ENCODE measurements at regions not wholly inside any gene's neighbourhood (a gene's known extent, or its start where the extent isn't known, plus 50 kb on each side); places are given as distances from the start of the nearest gene placed in this dataset.

DNA sequence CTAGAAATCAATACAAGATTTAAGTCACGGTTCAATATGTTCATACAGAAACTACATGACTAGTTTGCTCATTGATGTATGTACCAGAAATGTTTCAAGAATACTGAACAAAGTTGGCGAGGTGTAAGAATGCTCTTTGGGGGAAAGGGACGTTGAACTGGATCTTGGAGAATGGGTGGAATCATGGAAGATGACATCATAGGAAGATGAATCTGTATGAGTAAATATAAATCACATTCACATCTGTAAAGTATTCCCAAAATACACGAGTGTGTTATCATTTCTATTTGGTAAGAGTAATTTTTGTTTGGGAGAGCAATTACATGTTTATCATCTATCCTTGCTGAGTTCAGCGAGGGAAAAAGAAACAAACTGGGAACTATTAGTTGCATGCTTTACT lies 162.2 kb upstream of the TMTC1 start:
- TF ChIP-seq, protein P1, sequence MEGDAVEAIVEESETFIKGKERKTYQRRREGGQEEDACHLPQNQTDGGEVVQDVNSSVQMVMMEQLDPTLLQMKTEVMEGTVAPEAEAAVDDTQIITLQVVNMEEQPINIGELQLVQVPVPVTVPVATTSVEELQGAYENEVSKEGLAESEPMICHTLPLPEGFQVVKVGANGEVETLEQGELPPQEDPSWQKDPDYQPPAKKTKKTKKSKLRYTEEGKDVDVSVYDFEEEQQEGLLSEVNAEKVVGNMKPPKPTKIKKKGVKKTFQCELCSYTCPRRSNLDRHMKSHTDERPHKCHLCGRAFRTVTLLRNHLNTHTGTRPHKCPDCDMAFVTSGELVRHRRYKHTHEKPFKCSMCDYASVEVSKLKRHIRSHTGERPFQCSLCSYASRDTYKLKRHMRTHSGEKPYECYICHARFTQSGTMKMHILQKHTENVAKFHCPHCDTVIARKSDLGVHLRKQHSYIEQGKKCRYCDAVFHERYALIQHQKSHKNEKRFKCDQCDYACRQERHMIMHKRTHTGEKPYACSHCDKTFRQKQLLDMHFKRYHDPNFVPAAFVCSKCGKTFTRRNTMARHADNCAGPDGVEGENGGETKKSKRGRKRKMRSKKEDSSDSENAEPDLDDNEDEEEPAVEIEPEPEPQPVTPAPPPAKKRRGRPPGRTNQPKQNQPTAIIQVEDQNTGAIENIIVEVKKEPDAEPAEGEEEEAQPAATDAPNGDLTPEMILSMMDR (IDR thresholded peaks at IDR 0.05), result no peak
- TF ChIP-seq POLR2A (IDR thresholded peaks at IDR 0.05), result no peak
